ENCODE measurements at regions not wholly inside any gene's neighbourhood (a gene's known extent, or its start where the extent isn't known, plus 50 kb on each side); places are given as distances from the start of the nearest gene placed in this dataset.
A peak's percentile ranks its signal among the peaks of the same experiment; 100 is the strongest.
"Not testable (repeated sequence)": the region's sequence is repeated elsewhere in the genome, so short reads cannot be mapped to it uniquely, and the experiment has no call there.

DNA sequence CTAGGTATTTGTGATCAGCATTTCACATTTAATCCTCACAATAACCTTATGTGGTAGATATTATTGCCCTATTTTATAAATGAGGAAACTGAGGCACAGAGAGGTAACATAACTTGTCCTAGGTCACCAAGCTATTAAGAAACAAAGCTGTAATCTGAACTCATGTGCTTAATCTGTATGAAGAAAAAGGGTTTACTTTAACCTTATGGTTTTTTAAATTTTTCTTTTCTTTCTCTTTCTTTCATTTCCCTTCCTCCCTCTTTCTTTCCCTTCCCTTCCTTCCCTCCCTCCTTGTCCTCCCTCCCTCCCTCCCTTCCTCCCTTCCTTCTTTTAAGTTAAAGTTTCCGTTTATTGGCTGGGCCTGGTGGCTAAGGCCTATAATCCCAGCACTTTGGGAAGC lies 105.2 kb upstream of the AMZ2 start:
- no peak for DNase-seq

DNA sequence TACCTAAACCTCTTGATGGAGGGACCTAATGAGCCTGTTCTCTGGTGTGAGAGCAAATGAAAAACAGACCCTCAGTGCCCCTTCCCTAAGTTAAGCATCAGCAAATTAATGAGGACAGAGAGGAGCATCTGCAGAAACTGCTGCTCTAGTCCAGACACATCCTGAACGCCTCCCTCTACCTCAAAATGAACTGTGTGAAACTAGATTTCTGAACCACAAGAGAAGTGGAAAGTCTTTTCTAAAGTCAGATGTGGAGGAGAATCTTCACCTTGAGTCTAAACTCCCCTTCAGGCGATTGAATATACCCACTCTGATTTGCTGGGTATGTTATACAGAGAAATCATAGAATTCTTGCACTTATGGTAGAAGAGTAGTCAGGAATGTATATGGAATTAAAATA lies 104.4 kb upstream of the AMZ2 start:
- DNase-seq = no peak

GRCh38 chr17:68145088-68145487 lies 102.8 kb upstream of the AMZ2 start:
- no peak for DNase-seq

DNA sequence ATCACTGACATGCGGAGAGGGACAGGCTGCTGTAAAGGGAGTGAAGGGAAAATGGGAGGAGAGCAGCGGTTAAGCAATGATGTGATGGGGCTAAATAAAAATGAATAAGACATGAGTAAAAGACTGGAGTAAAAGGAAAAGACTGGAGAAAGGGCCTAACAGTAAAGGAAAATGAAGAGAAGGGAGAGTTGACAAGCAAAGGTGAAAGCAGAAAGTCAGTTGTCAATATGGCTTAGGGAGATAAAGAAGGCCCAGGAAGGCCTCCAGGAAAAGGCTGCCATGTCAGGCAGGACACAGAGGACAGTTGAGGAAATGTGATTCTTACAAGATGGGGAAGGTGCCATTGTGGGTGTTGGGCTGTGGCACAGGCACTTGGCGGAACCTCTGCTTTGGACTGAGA lies 98.9 kb upstream of the AMZ2 start:
- DNase-seq = no peak

DNA sequence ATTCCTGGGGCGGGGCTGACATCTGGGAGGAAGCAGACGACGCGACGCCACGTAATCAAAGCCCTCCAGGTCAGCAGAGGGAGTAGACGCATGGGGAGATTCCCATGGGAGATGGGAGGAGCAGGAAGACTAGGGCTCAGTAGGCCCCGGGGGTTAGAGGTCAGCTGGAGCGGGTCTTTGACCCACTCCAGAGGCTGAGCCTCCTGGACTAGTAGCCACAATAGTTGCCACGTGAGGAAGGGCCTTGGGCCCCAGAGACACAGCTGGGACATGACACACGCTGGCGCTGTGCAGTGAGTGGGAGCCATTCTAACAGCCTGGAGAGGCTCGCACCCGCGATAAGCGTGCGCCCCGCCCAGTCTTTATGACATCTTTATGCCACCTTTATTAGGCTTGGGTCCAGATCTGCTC lies 95.7 kb upstream of the AMZ2 start:
- DNase-seq = no peak

GRCh38 chr17:68155692-68156091 lies 92.2 kb upstream of the AMZ2 start:
- no peak for DNase-seq

- DNase-seq = no peak
Observed at GRCh38 chr17:68161644-68162428, 86.0 kb upstream of the AMZ2 start.

GRCh38 chr17:68168273-68169164 lies 79.3 kb upstream of the AMZ2 start:
- DNase-seq = not testable (repeated sequence)

DNA sequence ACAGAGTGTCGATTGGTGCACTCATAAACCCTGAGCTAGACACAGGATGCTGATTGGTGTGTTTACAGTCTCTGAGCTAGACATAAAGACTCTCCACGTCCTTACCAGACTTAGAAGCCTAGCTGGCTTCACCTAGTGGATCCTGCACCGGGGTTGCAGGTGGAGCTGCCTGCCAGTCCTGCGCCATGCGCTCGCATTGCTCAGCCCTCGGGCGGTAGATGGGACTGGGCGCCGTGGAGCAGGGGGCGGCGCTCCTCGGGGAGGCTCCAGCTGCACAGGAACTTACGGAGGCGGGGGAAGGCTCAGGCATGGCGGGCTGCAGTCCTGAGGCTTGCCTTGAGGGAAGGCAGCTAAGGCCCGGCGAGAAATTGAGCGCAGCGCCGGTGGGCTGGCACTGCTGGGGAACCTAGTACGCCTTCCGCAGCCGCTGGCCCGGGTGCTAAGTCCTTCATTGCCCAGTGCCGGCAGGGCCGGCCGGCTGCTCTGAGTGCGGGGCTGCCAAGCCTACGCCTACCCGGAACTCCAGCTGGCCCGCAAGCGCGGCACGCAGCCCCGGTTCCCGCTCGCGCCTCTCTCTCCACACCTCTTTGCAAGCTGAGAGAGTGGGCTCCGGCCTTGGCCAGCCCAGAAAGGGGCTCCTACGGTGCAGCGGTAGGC lies 78.5 kb upstream of the AMZ2 start:
- DNase-seq = peak; percentile 30

GRCh38 chr17:68169840-68170239 lies 78.0 kb upstream of the AMZ2 start:
- DNase-seq = no peak

DNA sequence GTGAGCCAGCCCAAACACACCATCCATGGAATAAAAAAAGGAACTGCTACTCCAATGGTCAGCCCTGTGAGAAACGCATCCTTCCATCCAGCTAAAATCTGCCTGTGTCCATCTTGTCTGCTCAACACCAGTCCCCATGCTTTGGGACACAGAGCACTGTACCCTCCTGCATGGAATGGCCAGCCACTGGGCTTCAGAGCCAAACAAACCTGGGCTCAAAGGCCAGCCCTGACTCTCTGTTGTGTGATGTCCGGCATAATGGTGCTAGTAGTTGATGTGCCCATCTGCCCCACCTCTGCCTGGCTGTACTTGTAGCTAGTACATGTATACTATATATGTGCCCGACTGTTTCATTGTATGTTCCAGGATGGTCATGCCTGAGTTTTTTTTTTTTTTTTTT lies 77.6 kb upstream of the AMZ2 start:
- no peak for DNase-seq

GRCh38 chr17:68172461-68172954 lies 75.3 kb upstream of the AMZ2 start:
- peak; percentile 23 for DNase-seq

- DNase-seq = no peak
Observed at GRCh38 chr17:68175416-68175815, 72.4 kb upstream of the AMZ2 start.

DNA sequence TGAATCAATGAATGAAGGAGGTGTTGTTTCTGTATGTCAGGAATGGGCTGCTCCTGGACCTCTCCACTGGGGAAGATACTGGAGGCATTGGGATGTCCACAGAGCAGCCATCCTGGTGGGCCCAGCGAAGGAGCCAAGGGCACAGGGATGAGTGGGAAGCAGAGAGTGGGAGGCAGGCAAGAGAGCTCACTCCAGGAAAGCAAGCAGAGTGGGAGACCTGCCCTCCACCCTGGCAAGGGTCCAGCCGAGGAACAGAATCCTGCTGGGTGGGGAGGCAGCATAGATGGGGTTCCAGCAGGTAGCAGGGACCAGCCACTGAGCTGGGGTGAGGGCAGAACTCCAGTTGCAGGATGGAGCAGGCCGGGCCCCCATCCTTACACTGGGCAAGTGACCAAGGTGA lies 71.9 kb upstream of the AMZ2 start:
- DNase-seq = no peak

DNA sequence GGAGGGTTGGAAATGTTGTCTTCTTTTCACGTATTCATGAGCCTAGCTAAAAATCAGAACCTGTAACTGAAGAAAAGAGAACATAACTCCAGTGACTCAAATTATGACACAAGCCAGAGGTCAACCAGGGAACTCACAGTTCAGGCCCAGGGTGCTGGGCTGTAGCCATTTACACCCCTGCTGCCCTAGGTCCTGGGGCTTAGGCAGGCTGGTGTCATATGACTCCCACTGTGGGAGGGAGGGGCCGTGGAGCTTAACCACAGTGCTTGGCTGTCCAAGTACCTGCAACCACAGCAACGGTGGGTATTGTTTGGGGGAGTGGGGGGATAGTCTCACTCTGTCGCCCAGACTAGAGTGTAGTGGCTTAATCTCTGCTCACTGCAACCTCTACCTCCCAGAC lies 71.1 kb upstream of the AMZ2 start:
- DNase-seq = no peak

GRCh38 chr17:68178831-68179230 lies 69.0 kb upstream of the AMZ2 start:
- DNase-seq = no peak

DNA sequence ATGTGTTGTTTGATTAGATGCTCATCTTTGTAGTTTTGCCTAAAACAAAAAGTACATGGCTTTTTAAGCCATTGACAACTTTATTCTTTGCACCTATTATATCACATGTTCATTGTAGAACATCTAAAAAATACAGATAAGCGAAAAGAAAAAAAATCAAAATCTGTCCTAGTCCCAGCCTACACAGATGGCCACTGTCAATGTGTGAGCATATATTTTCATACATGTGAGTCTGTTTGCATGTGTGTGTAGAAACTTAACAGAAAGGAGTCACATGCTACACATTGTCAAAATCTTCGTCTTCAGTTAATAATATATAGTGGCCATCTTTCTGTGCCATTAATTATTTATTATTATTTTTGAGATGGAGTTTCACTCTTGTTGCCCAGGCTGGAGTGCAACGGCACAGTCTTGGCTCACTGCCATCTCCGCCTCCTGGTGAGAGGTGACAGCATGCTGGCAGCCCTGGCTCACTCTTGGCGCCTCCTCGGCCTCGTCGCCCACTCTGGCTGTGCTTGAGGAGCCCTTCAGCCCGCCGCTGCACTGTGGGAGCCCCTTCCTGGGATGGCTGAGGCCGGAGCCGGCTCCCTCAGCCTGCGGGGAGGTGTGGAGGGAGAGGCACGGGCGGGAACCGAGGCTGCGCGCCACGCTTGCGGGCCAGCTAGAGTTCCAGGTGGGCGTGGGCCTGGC lies 68.5 kb upstream of the AMZ2 start:
- no peak for DNase-seq

- DNase-seq = no peak
Observed at GRCh38 chr17:68179926-68180285, 67.9 kb upstream of the AMZ2 start.

GRCh38 chr17:68182011-68182306 lies 65.9 kb upstream of the AMZ2 start:
- DNase-seq = no peak

DNA sequence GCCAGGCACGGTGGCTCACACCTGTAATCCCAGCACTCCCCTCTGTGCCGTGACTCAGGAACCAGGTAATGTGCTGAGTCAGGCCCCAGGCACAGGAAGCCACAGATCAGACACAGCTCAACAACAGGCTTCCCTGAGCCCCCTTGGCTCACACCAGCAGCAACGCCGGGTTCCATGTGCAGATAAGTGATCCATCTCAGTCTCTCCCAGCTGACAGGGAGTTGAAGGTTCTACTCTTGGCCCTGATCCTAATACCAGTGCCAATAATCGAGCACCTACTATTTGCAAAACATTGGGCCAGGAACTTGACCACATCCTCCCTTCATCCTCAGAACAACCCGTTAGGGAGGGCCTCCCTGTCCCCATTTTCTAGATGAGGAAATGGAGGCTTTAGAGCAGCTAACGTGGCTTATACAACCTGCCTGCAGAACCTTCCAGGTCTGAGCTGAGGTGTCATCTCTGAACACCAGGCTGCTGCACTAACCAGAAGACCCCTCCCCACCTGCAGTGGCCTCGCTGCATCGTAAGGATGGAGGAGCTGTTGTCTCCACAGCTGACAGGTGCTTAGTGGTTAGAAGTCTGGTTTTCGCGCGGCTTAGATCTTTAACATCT lies 64.8 kb upstream of the AMZ2 start:
- DNase-seq = no peak

DNA sequence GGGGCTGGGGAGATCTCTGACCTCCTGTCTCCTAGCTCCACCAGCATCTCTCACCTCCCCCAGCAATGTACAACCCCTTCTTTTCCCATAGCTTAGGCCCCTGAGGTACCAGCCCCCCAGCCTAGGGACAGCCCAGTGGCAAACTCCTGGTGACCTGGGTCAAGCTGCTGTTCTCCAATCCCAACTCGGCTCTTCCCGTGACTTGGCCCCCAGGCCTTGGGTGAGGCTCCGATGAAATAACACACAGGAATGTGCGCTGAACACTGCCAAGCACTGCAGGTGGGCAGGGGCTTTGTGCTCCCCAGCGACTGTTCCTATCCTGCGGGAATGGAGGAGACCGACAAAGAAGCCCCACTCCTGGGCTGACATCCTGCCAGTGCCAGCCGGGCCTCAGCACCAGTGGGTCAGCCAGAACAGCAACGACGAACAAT lies 63.7 kb upstream of the AMZ2 start:
- DNase-seq = no peak

DNA sequence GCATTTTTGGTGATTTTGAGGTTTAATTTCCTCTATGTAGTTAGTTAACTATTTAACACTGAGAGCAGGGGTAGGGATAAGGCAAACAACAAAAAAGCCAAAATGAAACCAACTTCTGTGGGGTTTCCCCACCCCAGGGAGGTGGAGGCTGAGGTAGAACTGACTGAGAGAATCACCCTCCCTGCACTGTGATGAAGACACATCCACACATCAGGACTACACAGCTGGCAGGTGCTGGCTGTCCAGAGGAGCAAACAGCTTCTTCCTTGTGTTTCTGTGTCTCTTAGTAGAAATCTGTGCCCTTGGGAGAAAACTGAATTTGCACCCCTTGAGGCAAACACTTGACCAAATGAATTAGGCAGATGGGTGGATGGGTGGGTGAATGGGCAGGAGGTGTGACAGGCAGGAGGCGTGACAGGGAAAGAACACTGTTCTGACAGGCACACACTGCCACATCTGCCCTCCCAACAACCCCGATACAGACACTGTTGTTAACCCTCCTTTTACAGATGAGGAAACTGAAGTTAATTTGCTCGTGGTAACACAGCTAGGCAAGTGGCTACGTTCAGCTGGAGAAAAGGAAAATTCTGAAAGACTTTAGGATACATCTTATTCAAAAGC lies 62.9 kb upstream of the AMZ2 start:
- no peak for DNase-seq
